HL-60 (cell line): ENCODE measurements at regions not wholly inside any gene's neighbourhood (a gene's known extent, or its start where the extent isn't known, plus 50 kb on each side); places are given as distances from the start of the nearest gene placed in this dataset.

ENCODE experiments used
- GABPA ChIP-seq: IDR thresholded peaks from 2 replicates; pipeline ENCODE4 v1.6.1; 2012; ENCODE audit warnings: low read depth
- POLR2AphosphoS5 ChIP-seq: IDR thresholded peaks from 2 replicates; pipeline ENCODE4 v1.6.1; 2012; ENCODE audit warnings: low read depth
- TF ChIP-seq, protein P1 (sequence below): IDR thresholded peaks from 2 replicates; pipeline ENCODE4 v1.6.1; 2012; ENCODE audit warnings: low read depth; ENCODE audit not compliant: insufficient replicate concordance
- TF ChIP-seq, protein P2 (sequence below): IDR thresholded peaks from one replicate; pipeline ENCODE4 v1.5.1; 2011; ENCODE audit warnings: low read length, control low read depth, inconsistent platforms; ENCODE audit not compliant: insufficient read depth

DNA sequence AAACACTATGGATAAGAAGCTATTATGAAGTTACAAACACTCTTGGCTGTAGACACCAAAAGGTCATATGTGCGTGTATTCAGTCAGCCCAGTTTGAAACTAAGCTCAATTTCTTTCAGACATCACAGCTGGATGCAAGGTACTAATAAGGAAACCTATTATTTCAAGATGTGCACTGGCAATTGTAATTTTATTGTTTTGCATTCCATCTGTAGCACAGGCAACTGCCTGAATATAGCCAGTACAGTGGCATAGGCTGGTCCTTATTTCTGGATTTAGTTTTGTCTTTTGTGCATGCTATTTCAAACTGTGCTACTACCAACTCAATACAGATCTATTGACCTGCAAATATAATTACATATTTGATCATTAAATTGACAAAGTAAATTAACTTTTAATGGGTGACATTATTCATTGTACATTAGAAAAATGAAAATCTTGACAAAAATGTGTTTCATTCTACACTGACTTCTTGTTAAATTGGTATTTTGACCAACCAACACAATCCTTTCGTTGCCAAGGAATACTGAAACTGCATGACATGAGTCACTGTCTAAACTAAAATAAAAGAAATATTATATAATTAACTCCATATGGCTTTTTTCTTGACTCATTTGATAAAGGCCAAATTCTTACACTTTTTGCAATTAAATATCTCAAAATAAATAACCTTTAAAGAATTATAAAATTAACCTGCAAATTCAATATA, 594.3 kb upstream of the ADGRL3 start:
- TF ChIP-seq, protein P1, sequence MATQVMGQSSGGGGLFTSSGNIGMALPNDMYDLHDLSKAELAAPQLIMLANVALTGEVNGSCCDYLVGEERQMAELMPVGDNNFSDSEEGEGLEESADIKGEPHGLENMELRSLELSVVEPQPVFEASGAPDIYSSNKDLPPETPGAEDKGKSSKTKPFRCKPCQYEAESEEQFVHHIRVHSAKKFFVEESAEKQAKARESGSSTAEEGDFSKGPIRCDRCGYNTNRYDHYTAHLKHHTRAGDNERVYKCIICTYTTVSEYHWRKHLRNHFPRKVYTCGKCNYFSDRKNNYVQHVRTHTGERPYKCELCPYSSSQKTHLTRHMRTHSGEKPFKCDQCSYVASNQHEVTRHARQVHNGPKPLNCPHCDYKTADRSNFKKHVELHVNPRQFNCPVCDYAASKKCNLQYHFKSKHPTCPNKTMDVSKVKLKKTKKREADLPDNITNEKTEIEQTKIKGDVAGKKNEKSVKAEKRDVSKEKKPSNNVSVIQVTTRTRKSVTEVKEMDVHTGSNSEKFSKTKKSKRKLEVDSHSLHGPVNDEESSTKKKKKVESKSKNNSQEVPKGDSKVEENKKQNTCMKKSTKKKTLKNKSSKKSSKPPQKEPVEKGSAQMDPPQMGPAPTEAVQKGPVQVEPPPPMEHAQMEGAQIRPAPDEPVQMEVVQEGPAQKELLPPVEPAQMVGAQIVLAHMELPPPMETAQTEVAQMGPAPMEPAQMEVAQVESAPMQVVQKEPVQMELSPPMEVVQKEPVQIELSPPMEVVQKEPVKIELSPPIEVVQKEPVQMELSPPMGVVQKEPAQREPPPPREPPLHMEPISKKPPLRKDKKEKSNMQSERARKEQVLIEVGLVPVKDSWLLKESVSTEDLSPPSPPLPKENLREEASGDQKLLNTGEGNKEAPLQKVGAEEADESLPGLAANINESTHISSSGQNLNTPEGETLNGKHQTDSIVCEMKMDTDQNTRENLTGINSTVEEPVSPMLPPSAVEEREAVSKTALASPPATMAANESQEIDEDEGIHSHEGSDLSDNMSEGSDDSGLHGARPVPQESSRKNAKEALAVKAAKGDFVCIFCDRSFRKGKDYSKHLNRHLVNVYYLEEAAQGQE = no peak
- TF ChIP-seq, protein P2, sequence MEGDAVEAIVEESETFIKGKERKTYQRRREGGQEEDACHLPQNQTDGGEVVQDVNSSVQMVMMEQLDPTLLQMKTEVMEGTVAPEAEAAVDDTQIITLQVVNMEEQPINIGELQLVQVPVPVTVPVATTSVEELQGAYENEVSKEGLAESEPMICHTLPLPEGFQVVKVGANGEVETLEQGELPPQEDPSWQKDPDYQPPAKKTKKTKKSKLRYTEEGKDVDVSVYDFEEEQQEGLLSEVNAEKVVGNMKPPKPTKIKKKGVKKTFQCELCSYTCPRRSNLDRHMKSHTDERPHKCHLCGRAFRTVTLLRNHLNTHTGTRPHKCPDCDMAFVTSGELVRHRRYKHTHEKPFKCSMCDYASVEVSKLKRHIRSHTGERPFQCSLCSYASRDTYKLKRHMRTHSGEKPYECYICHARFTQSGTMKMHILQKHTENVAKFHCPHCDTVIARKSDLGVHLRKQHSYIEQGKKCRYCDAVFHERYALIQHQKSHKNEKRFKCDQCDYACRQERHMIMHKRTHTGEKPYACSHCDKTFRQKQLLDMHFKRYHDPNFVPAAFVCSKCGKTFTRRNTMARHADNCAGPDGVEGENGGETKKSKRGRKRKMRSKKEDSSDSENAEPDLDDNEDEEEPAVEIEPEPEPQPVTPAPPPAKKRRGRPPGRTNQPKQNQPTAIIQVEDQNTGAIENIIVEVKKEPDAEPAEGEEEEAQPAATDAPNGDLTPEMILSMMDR = no peak
- no peak for TF ChIP-seq GABPA
- TF ChIP-seq POLR2AphosphoS5 = no peak
